Adipocyte (in vitro differentiated cells): ENCODE measurements at regions not wholly inside any gene's neighbourhood (a gene's known extent, or its start where the extent isn't known, plus 50 kb on each side); places are given as distances from the start of the nearest gene placed in this dataset.
"Not testable (repeated sequence)": the region's sequence is repeated elsewhere in the genome, so short reads cannot be mapped to it uniquely, and the experiment has no call there.

Experiments used
- DNase-seq: peaks from one replicate; pipeline ENCODE4 v3.0.0-alpha.2; 2015; ENCODE audit warnings: low read depth
- H3K27me3 ChIP-seq: replicated peaks from 2 replicates; pipeline ENCODE4 v1.7.0; 2013; ENCODE audit warnings: mild to moderate bottlenecking, low read length, moderate library complexity; ENCODE audit not compliant: control insufficient read depth, insufficient read depth
- H3K36me3 ChIP-seq: 2 replicates; pipeline ENCODE4 v1.7.0; 2013; ENCODE audit warnings: low read length, mild to moderate bottlenecking, moderate library complexity; ENCODE audit not compliant: control insufficient read depth, insufficient read depth, severe bottlenecking
- H3K4me1 ChIP-seq: 2 replicates; pipeline ENCODE4 v1.7.0; 2013; ENCODE audit warnings: mild to moderate bottlenecking, low read length, moderate library complexity; ENCODE audit not compliant: control insufficient read depth, insufficient read depth
- H3K4me3 ChIP-seq: 2 replicates; pipeline ENCODE4 v1.7.0; 2013; ENCODE audit warnings: mild to moderate bottlenecking, low read length, moderate library complexity
- H3K9ac ChIP-seq: 2 replicates; pipeline ENCODE4 v1.7.0; 2013; ENCODE audit warnings: mild to moderate bottlenecking, low read length, moderate library complexity
- H3K9me3 ChIP-seq: 2 replicates; pipeline ENCODE4 v1.7.0; 2013; ENCODE audit warnings: mild to moderate bottlenecking, low read length, moderate library complexity; ENCODE audit not compliant: control insufficient read depth

- no peak for DNase-seq
- Histone ChIP-seq H3K36me3 (no peaks in the 10 kb centered on the region), H3K9ac (no peak overlapping the region), H3K27me3 (no peaks in the 10 kb centered on the region), H3K4me3 (no peak overlapping the region), H3K9me3 (peaks cover 13% of the 10 kb centered on the region), H3K4me1 (no peaks in the 10 kb centered on the region)
Measured at GRCh38 chr5:28822071-28822470, 1783.7 kb upstream of the CDH9 start.

- Histone ChIP-seq H3K27me3 (no peaks in the 10 kb centered on the region), H3K9me3 (no peaks in the 10 kb centered on the region), H3K4me1 (no peaks in the 10 kb centered on the region), H3K4me3 (no peak overlapping the region), H3K36me3 (no peaks in the 10 kb centered on the region), H3K9ac (no peak overlapping the region)
- DNase-seq: peak; percentile 6
Measured at GRCh38 chr5:28810751-28811136, 1772.4 kb upstream of the CDH9 start.

- no peak for DNase-seq
- H3K4me1 ChIP-seq: no peaks in the 10 kb centered on the region
Measured at GRCh38 chr5:28809811-28810750, 1771.7 kb upstream of the CDH9 start.

GRCh38 chr5:28808967-28809810 lies 1770.8 kb upstream of the CDH9 start:
- Histone ChIP-seq H3K9ac (no peak overlapping the region), H3K36me3 (no peaks in the 10 kb centered on the region), H3K4me3 (no peak overlapping the region), H3K27me3 (no peaks in the 10 kb centered on the region), H3K4me1 (no peaks in the 10 kb centered on the region), H3K9me3 (no peaks in the 10 kb centered on the region)
- DNase-seq: no peak

More at GRCh38 chr5:28809811-28810750, 1771.7 kb upstream of the CDH9 start:
- Histone ChIP-seq H3K27me3 (no peaks in the 10 kb centered on the region), H3K9ac (no peak overlapping the region), H3K36me3 (no peaks in the 10 kb centered on the region), H3K9me3 (no peaks in the 10 kb centered on the region), H3K4me3 (no peak overlapping the region)

- Histone ChIP-seq H3K4me1 (no peaks in the 10 kb centered on the region), H3K9me3 (no peaks in the 10 kb centered on the region), H3K36me3 (no peaks in the 10 kb centered on the region), H3K27me3 (no peaks in the 10 kb centered on the region), H3K9ac (no peak overlapping the region), H3K4me3 (no peak overlapping the region)
- peak; percentile 23 for DNase-seq
Measured at GRCh38 chr5:28807195-28807729, 1768.9 kb upstream of the CDH9 start.

GRCh38 chr5:28799035-28799434 lies 1760.6 kb upstream of the CDH9 start:
- H3K4me1 ChIP-seq, DNase-seq, H3K27me3 ChIP-seq, H3K9me3 ChIP-seq, H3K36me3 ChIP-seq, H3K9ac ChIP-seq, H3K4me3 ChIP-seq: not testable (repeated sequence)

GRCh38 chr5:28788954-28789353 lies 1750.6 kb upstream of the CDH9 start:
- Histone ChIP-seq H3K27me3 (no peaks in the 10 kb centered on the region), H3K4me3 (no peak overlapping the region), H3K9me3 (no peaks in the 10 kb centered on the region), H3K36me3 (no peaks in the 10 kb centered on the region), H3K9ac (no peak overlapping the region), H3K4me1 (no peaks in the 10 kb centered on the region)
- no peak for DNase-seq

- Histone ChIP-seq H3K4me3 (no peak overlapping the region), H3K27me3 (no peaks in the 10 kb centered on the region), H3K9me3 (no peaks in the 10 kb centered on the region), H3K4me1 (no peaks in the 10 kb centered on the region), H3K9ac (no peak overlapping the region), H3K36me3 (no peaks in the 10 kb centered on the region)
- DNase-seq: no peak
Measured at GRCh38 chr5:28780083-28780692, 1741.8 kb upstream of the CDH9 start.

GRCh38 chr5:28779161-28779754 lies 1740.9 kb upstream of the CDH9 start:
- no peaks in the 10 kb centered on the region for H3K27me3 ChIP-seq
- DNase-seq: no peak
- H3K4me3 ChIP-seq: no peak overlapping the region
- H3K4me1 ChIP-seq: no peaks in the 10 kb centered on the region
- no peaks in the 10 kb centered on the region for H3K9me3 ChIP-seq
- no peaks in the 10 kb centered on the region for H3K36me3 ChIP-seq
- H3K9ac ChIP-seq: no peak overlapping the region

GRCh38 chr5:28770307-28770706 lies 1731.9 kb upstream of the CDH9 start:
- Histone ChIP-seq H3K9me3 (no peaks in the 10 kb centered on the region), H3K36me3 (no peaks in the 10 kb centered on the region), H3K4me3 (no peak overlapping the region), H3K9ac (no peak overlapping the region), H3K27me3 (no peaks in the 10 kb centered on the region), H3K4me1 (no peaks in the 10 kb centered on the region)
- no peak for DNase-seq
